Activated CD4-positive, alpha-beta T cell treated with anti-CD3 and anti-CD28 coated beads for 36 hours (primary cell): ENCODE measurements at regions not wholly inside any gene's neighbourhood (a gene's known extent, or its start where the extent isn't known, plus 50 kb on each side); places are given as distances from the start of the nearest gene placed in this dataset.
"Not testable (repeated sequence)": the region's sequence is repeated elsewhere in the genome, so short reads cannot be mapped to it uniquely, and the experiment has no call there.

ENCODE experiments used
- ATAC-seq: fragments of 200-7000 bp; cut with Tn5 transposase; one replicate; pipeline ENCODE4 v1.10.0; 2021; ENCODE audit warnings: mild to moderate bottlenecking, moderate library complexity
- CTCF ChIA-PET: fragments of 350-600 bp; sonication (Branson Sonifier 250); formaldehyde crosslinking; loops from one replicate; lab custom pipeline; 2021; ENCODE audit warnings: antibody characterized with exemption; lab: Charles Lee
- POLR2A ChIA-PET: fragments of 350-600 bp; sonication (Branson Sonifier 250); formaldehyde crosslinking; loops from one replicate; lab custom pipeline; 2021; ENCODE audit warnings: antibody characterized with exemption, inconsistent platforms; lab: Charles Lee
- DNase-seq: peaks from one replicate; pipeline ENCODE4 v3.0.0-alpha.2; 2020
- H3K27ac Mint-ChIP-seq: one replicate; pipeline ENCODE4 v1.8.0; 2021; ENCODE audit warnings: mixed read lengths
- H3K27me3 Mint-ChIP-seq: one replicate; pipeline ENCODE4 v1.8.0; 2021; ENCODE audit warnings: mixed read lengths
- H3K36me3 Mint-ChIP-seq: one replicate; pipeline ENCODE4 v1.8.0; 2021; ENCODE audit warnings: low read depth, mixed read lengths
- H3K4me1 Mint-ChIP-seq: one replicate; pipeline ENCODE4 v1.8.0; 2021; ENCODE audit warnings: mixed read lengths
- H3K4me3 Mint-ChIP-seq: one replicate; pipeline ENCODE4 v1.8.0; 2021; ENCODE audit warnings: mild to moderate bottlenecking, moderate library complexity, mixed read lengths
- H3K9me3 Mint-ChIP-seq: one replicate; pipeline ENCODE4 v1.8.0; 2021; ENCODE audit warnings: low read depth, mixed read lengths
- intact Hi-C, 2 experiments: fragments of 100-400 bp; cut with DNase I in 1 of 2; cut with micrococcal nuclease in 1 of 2; formaldehyde crosslinking; loops; one replicate each; pipeline versions ENCODE4 v1.14.2 to v1.15.1; 2022 to 2024; cut with DNase I, micrococcal nuclease

DNA sequence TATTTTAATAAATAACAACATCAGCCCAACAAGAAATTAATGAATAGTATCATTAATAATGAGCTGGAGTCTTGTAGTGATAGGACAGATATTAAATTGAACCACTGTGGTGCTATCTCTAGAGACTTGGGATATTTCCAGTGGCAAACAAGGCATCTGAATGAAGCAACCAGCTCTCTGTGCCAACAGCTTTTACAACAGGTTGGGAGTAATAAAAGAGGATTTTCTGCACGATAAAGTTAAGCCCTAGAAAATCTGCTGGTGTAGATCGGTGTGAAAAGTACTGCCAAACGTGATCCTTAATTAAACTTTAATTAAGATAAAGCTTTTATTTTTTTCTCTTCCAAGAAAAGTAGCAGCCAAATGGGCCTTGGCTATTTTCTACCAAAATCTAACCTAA lies 385.5 kb downstream of the NR4A2 start:
- CTCF ChIA-PET: no interaction called here
- Mint-ChIP-seq H3K4me1 (no peaks in the 10 kb centered on the region), H3K4me3 (no peak overlapping the region), H3K36me3 (no peaks in the 10 kb centered on the region), H3K27me3 (no peaks in the 10 kb centered on the region), H3K27ac (no peak overlapping the region), H3K9me3 (no peaks in the 10 kb centered on the region)
- intact Hi-C loops: no loop called here
- DNase-seq: no peak
- ATAC-seq: no peak
- POLR2A ChIA-PET: no interaction called here

- no peak overlapping the region for H3K4me3 Mint-ChIP-seq
- ATAC-seq: no peak
- CTCF ChIA-PET: no interaction called here
Observed at GRCh38 chr2:155944218-155944617, 388.3 kb downstream of the NR4A2 start.

DNA sequence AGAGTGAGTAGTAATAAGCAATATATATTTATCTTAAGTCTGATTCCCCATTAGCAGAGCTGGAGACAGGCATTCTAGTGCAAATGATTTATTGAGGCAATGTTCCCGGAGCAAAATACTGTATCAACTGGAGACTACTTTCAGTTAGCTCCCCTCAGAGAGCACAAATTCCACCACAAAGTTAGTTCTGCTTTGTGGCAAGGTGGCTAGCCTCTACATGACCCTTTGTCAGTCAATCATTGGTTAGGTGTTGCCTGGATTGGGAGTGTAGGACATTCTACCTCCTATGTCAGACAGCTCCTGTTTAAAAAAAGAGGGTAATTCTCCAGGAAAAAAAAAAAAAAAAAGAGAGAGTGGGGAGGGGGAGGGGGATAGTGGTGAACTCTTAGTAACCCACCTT lies 402.2 kb downstream of the NR4A2 start:
- Mint-ChIP-seq H3K4me1 (no peaks in the 10 kb centered on the region), H3K36me3 (no peaks in the 10 kb centered on the region), H3K27ac (no peak overlapping the region), H3K27me3 (no peaks in the 10 kb centered on the region), H3K4me3 (no peak overlapping the region), H3K9me3 (peaks cover 6% of the 10 kb centered on the region)
- intact Hi-C loops: no loop called here
- CTCF ChIA-PET: no interaction called here
- no peak for ATAC-seq
- no peak for DNase-seq
- POLR2A ChIA-PET: no interaction called here

More at GRCh38 chr2:155944218-155944617, 388.3 kb downstream of the NR4A2 start:
- Mint-ChIP-seq H3K27me3 (peaks cover 2% of the 10 kb centered on the region), H3K9me3 (peaks cover 5% of the 10 kb centered on the region), H3K4me1 (no peaks in the 10 kb centered on the region), H3K27ac (no peak overlapping the region), H3K36me3 (no peaks in the 10 kb centered on the region)
- POLR2A ChIA-PET: no interaction called here
- no peak for DNase-seq
- intact Hi-C loops: no loop called here

DNA sequence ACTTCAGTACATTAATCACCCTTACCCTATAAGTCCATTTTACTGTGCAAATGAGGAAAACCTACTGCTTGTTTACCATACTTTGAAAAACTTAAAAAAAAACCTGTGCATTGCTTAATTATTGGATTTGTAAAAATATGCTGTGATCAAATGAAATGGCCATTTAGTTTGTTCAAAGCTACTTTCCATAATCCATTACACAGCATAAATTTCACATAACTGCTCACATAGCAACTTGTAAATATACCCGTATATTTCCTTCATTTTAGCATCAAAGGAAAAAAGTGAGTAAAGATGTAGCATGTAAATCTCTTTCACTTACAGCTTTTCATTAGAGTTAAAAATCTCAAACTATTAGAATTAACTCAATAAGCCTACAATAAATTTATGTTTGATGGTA lies 415.1 kb downstream of the NR4A2 start:
- CTCF ChIA-PET: no interaction called here

GRCh38 chr2:155913356-155913755 lies 419.2 kb downstream of the NR4A2 start:
- CTCF ChIA-PET: no interaction called here
- POLR2A ChIA-PET: no interaction called here
- Mint-ChIP-seq H3K4me1 (no peaks in the 10 kb centered on the region), H3K9me3 (no peaks in the 10 kb centered on the region), H3K27ac (no peak overlapping the region), H3K27me3 (no peaks in the 10 kb centered on the region), H3K4me3 (no peak overlapping the region), H3K36me3 (no peaks in the 10 kb centered on the region)
- no peak for ATAC-seq
- no peak for DNase-seq
- intact Hi-C loops: no loop called here

More for the DNA sequence above, 415.1 kb downstream of the NR4A2 start:
- Mint-ChIP-seq H3K36me3 (no peaks in the 10 kb centered on the region), H3K27me3 (no peaks in the 10 kb centered on the region), H3K9me3 (no peaks in the 10 kb centered on the region), H3K4me3 (no peak overlapping the region), H3K27ac (no peak overlapping the region), H3K4me1 (no peaks in the 10 kb centered on the region)
- intact Hi-C loops: no loop called here
- DNase-seq (no peak), ATAC-seq (no peak)
- POLR2A ChIA-PET: no interaction called here

GRCh38 chr2:155908567-155908966 lies 424.0 kb downstream of the NR4A2 start:
- H3K4me1 Mint-ChIP-seq: no peaks in the 10 kb centered on the region
- intact Hi-C loops: no loop called here
- no peak for DNase-seq
- CTCF ChIA-PET: no interaction called here
- ATAC-seq: no peak
- POLR2A ChIA-PET: no interaction called here
- H3K4me3 Mint-ChIP-seq: no peak overlapping the region
- H3K27me3 Mint-ChIP-seq: no peaks in the 10 kb centered on the region
- no peak overlapping the region for H3K27ac Mint-ChIP-seq
- H3K9me3 Mint-ChIP-seq: no peaks in the 10 kb centered on the region
- no peaks in the 10 kb centered on the region for H3K36me3 Mint-ChIP-seq

DNA sequence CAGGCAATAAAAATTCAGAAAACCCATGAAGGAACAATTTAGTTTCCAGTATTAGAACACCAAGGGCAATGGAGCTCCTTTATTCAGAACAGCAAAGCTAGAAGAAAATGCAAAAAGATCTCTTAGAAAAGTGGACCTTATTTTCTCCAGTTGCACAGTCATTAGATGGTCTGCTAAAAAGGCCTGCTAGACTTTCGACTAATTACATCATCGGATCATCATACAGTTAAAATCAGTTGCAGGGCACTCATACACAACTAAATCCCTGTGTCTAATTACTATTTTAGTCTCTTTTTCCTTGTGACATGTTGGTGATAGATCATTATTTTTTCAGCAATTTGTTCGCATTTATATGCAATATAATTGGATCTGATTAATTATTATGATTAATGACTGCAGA lies 425.3 kb downstream of the NR4A2 start:
- Mint-ChIP-seq H3K9me3 (no peaks in the 10 kb centered on the region), H3K4me1 (no peaks in the 10 kb centered on the region), H3K36me3 (no peaks in the 10 kb centered on the region), H3K27me3 (no peaks in the 10 kb centered on the region), H3K4me3 (no peak overlapping the region), H3K27ac (no peak overlapping the region)
- DNase-seq (no peak), ATAC-seq (no peak)
- CTCF ChIA-PET: no interaction called here
- intact Hi-C loops: no loop called here
- POLR2A ChIA-PET: no interaction called here

DNA sequence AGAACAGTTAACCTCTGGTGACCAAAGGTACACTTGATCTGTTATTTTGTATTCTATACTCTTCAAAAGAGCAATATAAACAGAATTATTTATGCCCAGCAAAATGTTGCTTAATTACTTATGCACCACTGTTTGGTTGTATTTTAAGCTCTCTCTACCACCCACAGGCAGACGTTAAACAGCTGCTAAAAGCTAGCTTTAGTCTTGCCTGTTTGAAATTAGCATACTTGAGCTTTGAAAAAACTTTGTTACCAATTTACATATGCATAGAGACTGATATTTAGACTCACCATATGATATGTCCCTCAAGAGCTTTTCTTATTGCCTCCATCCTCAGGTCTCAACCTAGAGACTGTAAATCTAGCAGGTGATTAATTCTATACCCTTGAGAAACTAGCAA lies 426.9 kb downstream of the NR4A2 start:
- no peaks in the 10 kb centered on the region for H3K36me3 Mint-ChIP-seq
- no peak for DNase-seq
- intact Hi-C loops: no loop called here
- no peak for ATAC-seq
- H3K27me3 Mint-ChIP-seq: no peaks in the 10 kb centered on the region
- H3K9me3 Mint-ChIP-seq: no peaks in the 10 kb centered on the region
- H3K4me3 Mint-ChIP-seq: no peak overlapping the region
- H3K27ac Mint-ChIP-seq: no peak overlapping the region
- ChIA-PET CTCF (no interaction called here), POLR2A (no interaction called here)
- H3K4me1 Mint-ChIP-seq: no peaks in the 10 kb centered on the region

DNA sequence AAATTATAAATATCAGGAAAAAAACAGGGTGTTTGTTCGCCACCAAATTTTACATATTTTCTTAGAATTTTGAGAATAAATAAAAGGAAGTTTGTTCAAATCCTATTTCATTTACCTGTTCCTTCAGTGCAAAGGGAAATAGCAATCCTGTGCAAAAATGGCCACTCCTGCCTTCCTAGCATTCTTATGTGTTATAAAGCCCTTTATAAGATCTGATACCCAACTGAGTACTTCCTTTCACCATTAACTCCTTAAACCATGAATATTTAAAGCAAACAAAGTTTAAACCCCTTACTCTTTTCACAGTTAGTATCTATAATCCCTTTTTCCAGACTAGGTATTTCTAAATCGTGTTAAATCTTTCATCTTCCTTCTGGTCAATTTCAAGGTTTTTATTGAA lies 427.8 kb downstream of the NR4A2 start:
- no peaks in the 10 kb centered on the region for H3K9me3 Mint-ChIP-seq

DNA sequence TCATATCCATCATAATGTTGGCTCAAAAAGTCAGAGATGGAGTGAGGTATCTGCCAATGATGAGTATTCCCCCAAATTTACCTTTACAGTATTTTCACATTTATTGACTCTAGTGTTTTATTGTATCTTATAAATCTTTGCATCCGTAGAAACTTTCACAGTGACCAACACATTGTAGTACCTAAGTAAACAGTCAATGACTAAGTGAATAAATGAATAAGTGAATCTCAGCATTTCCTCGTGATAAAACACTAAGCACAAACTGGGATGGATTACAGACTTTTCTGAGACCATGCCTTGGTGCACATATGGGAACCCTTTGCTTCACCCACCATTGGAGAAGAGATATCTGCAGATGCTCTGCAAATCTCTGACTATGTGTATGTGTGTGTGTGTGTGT lies 429.9 kb downstream of the NR4A2 start:
- ChIA-PET POLR2A (no interaction called here), CTCF (no interaction called here)
- no peak for DNase-seq
- Mint-ChIP-seq H3K4me3 (no peak overlapping the region), H3K36me3 (no peaks in the 10 kb centered on the region), H3K27me3 (no peaks in the 10 kb centered on the region), H3K4me1 (no peaks in the 10 kb centered on the region), H3K9me3 (no peaks in the 10 kb centered on the region), H3K27ac (no peak overlapping the region)
- ATAC-seq: no peak
- intact Hi-C loops: no loop called here

More for the DNA sequence above, 427.8 kb downstream of the NR4A2 start:
- DNase-seq (no peak), ATAC-seq (no peak)
- ChIA-PET CTCF (no interaction called here), POLR2A (no interaction called here)
- Mint-ChIP-seq H3K4me3 (no peak overlapping the region), H3K36me3 (no peaks in the 10 kb centered on the region), H3K27me3 (no peaks in the 10 kb centered on the region), H3K27ac (no peak overlapping the region), H3K4me1 (no peaks in the 10 kb centered on the region)
- intact Hi-C loops: no loop called here

GRCh38 chr2:155895016-155895415 lies 437.5 kb downstream of the NR4A2 start:
- ATAC-seq (no peak), DNase-seq (no peak)
- Mint-ChIP-seq H3K4me1 (no peaks in the 10 kb centered on the region), H3K4me3 (no peak overlapping the region), H3K27me3 (no peaks in the 10 kb centered on the region), H3K9me3 (no peaks in the 10 kb centered on the region), H3K27ac (no peak overlapping the region), H3K36me3 (no peaks in the 10 kb centered on the region)
- ChIA-PET CTCF (no interaction called here), POLR2A (no interaction called here)
- intact Hi-C loops: no loop called here

- ATAC-seq, POLR2A ChIA-PET, intact Hi-C loops: not testable (repeated sequence)
Observed at GRCh38 chr2:155880382-155880781, 452.1 kb downstream of the NR4A2 start.

DNA sequence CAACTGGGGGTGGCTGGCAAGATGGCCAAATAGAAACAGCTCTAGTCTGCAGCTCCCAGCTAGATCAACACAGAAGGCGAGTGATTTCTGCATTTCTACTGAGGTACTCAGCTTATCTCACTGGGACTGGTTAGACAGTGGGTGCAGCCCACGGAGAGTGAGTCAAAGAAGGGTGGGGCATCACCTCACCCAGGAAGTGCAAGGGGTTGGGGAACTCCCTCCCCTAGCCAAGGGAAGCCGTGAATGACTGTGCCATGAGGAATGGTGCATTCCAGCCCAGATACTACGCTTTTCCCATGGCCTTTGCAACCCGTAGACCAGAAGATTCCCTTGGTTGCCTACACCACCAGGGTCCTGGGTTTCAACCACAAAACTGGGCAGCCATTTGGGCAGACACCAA lies 452.6 kb downstream of the NR4A2 start:
- peaks cover 30% of the 10 kb centered on the region for H3K9me3 Mint-ChIP-seq
- POLR2A ChIA-PET, H3K27ac Mint-ChIP-seq: not testable (repeated sequence)

More at GRCh38 chr2:155880382-155880781, 452.1 kb downstream of the NR4A2 start:
- H3K36me3 Mint-ChIP-seq, DNase-seq, H3K4me3 Mint-ChIP-seq, H3K27me3 Mint-ChIP-seq, H3K4me1 Mint-ChIP-seq, H3K27ac Mint-ChIP-seq, CTCF ChIA-PET: not testable (repeated sequence)
- H3K9me3 Mint-ChIP-seq: peaks cover 35% of the 10 kb centered on the region

More for the DNA sequence above, 452.6 kb downstream of the NR4A2 start:
- intact Hi-C loops, CTCF ChIA-PET, ATAC-seq, H3K27me3 Mint-ChIP-seq, H3K4me3 Mint-ChIP-seq, H3K36me3 Mint-ChIP-seq, H3K4me1 Mint-ChIP-seq: not testable (repeated sequence)
- peak; percentile 20 for DNase-seq
